NCI-H2196 (cell line): ENCODE measurements at regions not wholly inside any gene's neighbourhood (a gene's known extent, or its start where the extent isn't known, plus 50 kb on each side); places are given as distances from the start of the nearest gene placed in this dataset.
"Not testable (repeated sequence)": the region's sequence is repeated elsewhere in the genome, so short reads cannot be mapped to it uniquely, and the experiment has no call there.

Experiments
- DNase-seq: peaks from one replicate; lab custom pipeline; 2025; ENCODE audit not compliant: unreplicated experiment; lab: John Stamatoyannopoulos, UW

GRCh38 chr7:152905949-152906348 lies 146.4 kb downstream of the ACTR3B start:
- no peak for DNase-seq

DNA sequence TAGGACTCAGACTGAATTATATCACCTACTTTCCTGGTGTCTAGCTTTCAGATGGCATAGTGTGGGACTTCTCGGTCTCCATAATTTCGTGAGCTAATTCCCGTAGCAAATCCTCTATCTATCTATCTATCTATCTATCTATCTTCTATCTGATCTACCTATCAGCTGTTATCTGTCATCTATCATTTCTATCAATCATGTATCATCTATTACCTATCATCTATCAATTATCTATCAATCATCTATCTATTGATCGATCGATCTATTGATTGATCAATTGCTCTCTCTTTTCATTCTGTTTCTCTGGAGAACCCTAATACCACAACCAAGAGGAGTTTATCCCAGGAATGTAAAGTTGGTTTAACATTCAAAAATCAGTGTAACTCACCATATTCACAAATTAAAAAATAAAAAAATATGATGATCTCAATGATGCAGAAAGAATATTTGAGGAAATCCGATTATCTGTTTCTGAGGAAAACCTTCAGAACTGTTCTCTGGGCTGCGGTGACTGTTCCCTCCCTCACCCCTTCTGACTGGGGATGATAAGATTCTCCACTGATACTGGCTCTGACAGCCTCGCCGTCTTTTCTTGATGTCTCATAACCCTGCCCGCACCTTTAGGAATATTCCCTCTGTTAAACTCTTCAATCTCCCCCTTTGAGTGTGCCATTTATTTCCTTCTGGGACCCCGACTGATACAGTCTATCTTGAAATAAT lies 147.7 kb downstream of the ACTR3B start:
- no peak for DNase-seq

DNA sequence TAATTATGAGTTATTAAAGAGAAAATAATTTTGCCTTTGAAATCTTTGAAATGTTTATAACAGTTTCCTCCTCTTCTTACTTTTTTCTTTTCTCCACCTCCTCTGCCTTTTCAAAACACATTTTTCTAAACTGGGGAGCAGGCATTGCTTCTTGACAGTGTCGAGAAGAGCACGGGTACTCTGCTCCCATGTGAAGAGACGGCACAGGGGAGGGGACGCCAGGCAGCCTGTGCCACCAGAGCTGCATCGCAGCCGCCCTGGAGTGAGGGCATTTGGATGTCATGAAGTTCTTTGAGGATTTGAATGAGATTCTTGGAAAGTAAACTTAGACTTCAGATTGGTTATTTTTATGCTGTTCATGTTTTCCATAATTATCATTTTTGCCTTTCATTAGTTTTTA lies 149.7 kb downstream of the ACTR3B start:
- no peak for DNase-seq

DNA sequence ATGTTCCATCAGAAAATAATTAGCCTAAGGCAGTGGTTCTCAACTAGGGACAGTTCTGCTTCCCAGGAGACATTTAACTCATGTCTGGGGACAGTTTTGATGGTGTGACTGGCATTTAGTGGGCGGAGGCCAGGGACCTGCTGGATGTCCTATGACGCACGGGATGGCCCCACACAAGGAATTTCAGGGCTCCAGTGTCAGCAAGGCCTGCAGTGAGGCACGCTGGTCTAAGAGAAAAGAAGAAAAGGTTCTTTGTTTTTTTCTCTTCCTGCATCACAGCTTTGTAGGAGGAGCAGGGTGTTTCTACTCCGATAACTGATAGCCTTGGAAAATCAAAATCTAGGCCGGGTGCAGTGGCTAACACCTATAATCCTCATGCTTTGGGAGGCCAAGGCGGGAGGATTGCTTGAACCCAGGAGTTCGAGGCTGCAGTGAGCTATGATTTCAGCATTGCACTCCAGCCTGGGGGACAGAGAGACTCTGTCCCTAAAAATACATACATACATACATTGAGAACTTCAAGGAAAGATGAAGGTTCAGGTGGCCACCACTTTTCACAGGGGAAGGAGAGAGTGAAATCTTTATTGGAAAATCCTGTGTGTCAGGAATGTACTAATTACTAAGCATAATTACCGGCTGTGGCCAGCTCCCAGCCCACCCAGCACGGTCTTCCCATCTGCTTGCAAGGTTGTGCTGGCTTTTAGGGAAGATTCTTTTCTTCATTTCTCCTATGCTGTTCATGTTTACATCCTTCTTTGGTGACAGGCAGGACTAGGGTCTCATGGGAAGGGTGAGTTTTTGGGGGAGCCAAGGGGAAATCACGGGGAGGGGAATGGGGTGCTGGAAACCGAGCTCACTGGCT lies 150.4 kb downstream of the ACTR3B start:
- DNase-seq = no peak

DNA sequence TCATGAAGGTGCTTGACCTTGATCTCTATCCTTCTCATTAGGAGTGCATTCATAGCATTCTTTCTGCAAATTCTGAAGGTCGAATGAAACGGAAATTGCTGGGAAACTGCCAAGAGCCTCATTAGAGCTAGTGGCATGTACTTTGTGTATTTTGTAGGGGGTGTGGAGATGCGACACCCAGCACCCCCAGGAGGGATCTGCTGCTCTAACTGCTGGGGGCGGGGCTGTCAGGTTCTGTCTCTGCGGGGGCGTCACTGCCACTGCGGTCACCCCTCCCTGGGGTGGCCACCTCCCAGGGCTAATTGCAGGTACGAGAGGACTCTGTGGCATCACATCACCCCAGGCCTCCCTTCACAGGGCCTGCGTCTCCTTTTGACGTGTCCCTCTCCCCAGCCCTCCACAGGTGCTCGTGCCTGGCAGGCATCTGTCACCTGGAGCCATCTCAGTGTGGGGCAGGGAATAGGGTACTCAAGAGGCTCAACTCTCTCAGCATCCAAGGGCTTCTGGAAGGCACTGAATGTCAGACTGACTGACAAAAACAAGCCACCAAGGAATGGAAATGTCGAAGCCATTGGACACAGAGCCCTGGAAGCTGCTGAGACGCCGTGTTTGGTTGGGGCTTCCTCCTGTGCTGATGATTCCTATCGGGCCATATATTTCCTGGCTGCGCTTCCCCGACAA lies 151.1 kb downstream of the ACTR3B start:
- no peak for DNase-seq

DNA sequence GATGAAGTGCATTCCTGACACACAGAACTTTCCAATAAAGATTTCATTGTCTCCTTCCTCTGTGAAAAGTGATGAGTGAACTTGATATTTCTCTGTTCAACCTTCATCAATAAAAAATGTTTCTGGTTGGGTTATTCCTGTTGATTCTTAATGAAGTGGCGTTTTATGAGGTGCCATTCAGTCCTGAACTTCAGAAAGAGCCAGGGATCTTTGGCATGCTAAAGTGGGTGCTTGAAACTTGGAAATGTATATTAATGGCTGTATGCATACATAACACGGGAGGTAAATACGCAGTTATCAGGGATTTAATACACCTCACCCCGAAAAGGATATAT lies 151.6 kb downstream of the ACTR3B start:
- DNase-seq = no peak

GRCh38 chr7:152911922-152912321 lies 152.4 kb downstream of the ACTR3B start:
- DNase-seq = no peak

DNA sequence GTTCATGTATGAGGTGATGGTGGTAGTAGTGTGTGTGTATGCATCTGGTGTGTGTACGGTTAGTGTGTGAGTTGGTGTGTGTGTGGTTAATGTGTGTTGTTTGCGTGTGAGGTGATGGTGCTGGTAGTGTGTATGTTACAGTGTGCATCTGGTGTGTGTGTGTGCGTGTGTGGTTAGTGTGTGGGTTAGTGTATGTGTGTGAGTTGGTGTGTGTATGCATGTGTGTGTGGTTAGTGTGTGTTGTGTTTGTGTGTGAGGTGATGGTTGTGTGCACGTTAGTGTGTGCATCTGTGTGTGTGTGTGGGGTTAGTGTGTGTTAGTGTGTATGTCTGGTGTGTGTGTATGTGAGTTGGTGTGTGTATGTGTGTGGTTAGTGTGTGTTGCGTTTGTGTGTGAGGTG lies 153.0 kb downstream of the ACTR3B start:
- no peak for DNase-seq

DNA sequence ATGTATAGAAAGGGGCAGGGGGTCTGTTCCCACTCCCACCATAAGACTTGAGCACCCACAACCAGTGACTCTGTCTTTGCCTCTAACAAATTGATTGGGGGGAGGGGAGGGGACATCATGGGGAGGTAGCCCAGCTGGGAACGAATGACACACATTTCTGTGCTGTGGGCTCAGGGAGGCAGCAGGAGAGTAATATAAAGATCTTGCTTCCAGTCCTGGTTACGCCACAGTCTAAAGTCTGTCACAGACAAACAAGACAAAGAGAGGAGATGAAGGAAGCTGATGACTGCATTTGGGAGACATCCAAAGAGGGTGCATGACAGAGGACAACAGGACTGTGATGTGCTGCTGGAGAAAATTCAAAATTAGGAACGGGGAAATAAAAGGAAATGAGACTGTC lies 153.9 kb downstream of the ACTR3B start:
- DNase-seq = no peak

DNA sequence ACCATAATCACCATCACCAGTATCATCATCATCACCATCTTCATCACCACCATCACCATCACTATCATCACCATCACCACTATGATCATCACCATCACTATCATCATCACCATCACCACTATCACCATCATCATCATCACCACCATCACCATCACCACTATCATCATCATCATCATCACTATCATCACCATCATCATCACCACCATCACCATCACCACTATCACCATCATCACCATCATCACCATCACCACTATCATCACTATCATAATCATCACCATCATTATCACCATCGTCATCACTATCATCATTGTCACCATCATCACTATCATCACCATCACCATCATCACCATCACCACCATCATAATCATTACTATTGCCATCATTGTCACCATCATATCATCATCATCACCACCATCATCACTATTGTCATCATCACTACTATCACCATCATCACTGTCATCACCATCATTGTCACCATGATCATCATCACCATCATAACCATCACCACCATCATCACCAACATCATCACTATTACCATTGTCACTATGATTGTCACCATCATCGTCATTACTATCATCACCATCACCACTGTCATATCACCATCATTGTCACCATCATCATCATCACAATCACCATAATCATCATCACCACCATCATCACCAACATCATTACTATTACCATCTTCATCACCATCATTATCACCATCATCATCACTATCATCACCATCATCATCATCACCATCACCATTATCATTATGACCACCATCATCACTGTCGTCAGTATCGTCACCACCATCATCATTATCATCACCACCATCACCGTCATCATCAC lies 154.7 kb downstream of the ACTR3B start:
- DNase-seq = no peak

GRCh38 chr7:152914845-152915102 lies 155.2 kb downstream of the ACTR3B start:
- not testable (repeated sequence) for DNase-seq

DNA sequence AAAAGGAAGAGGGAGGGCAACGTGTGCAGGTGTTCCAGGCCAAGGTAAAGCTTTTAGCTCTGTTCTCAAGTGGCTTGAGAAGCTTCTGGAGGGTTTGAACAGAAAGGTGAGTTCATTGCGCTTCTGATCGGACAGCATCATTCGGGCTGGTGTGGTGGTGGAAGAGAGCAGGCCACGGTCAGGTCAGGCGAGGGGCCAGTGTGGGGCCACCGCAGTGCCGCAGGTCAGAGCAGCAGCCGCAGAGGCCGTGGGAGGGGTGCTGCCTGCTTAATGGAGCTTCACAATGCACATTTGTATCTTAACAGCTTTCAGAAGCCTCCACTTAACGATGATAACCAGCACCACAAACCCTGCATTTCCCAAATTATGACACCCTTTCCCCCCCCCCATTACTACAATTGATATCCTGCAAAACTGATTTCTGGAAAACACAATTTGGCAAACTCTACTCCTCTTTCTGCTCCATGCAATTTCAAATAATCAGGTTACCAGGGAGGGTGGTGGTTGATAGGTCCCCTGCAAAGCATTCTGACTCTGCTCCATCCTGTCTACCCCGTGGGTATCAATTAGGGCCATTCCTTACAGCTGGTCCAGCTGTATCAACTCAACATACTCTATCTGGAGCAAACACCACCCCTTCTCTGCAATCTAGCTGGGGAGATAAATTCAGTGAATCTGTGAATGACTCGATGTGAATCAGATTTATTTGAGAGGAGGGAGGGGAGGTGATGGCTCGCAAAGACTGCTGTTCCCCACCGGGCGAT lies 162.9 kb downstream of the ACTR3B start:
- no peak for DNase-seq

DNA sequence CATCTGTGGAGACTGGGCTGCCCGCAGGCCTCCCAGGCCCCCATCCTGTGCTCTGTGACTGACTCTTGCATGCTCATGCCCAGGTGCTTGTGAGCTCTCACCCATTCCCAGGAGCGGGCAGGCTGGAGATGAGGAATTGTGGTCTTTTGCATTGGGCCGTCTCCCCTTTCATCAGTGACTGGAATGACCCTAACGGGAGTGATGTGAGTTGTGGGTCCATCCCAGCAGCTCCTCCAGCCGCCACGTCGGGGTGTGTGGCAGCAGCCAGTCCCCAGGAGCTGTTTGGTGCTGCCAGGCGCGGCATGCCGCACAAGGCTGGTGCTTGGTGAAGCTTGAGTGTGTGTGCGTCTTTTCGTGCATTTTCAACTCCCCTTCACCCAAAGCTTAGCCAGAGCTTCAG lies 164.2 kb downstream of the ACTR3B start:
- DNase-seq = no peak

- no peak for DNase-seq
Measured at GRCh38 chr7:152924238-152924637, 164.7 kb downstream of the ACTR3B start.

GRCh38 chr7:152924826-152925411 lies 165.4 kb downstream of the ACTR3B start:
- DNase-seq = no peak

DNA sequence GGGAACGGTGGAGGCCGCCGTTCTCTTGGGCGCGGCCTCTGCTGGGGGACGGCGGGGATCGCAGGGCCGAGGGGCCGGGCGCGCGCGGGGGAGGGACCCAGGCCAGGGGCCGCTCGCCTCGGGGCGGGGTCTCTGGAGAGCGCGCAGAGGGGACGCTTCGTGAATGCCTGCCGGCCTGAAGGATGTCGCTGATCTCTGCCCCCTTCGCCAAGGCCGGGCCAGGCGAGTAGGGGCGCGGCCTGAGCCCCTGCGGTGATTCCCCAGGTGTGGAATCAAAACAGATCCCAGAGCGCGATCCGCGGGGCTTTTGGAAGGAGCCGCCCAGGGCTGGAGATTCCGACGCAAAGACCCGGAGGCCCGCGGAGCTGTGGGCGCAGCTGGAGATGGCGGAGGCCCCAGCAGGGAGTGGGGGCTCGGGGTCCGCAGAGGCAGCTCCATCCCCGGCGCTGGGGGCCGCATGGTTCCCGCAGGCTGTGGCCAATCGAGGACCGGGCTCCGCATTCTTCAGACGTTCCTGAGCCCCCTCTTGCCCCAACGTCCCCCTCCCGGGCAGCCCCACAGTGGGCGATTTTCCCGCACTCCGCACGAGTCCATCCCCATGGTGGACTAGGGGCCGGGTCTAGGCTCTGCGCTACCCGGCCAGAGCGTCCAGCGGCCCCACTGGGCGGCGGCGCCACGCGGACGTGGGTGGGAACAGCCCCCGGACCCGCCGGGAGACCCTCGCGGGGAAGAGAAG lies 166.0 kb downstream of the ACTR3B start:
- no peak for DNase-seq

DNA sequence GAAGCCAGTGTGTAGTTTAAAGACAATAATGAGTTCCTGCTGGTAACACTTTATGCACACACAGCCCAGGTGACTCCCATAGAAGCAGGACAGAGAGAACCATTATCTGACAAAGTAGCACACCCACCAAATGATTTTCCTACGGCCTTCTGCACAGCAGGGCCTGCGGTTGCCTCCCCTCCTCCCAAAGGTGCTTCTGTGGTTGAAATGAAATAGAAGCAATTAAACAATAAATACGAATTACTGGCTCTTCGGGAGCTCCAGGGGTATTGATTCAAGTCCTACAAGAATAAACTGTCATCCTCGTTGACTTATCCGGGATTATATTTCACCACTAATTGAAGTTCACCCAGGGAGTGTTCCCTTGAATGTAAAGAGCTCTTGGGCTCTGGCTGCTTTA lies 172.1 kb downstream of the ACTR3B start:
- no peak for DNase-seq

- no peak for DNase-seq
Measured at GRCh38 chr7:152937282-152937681, 177.7 kb downstream of the ACTR3B start.

GRCh38 chr7:152946616-152947015 lies 187.1 kb downstream of the ACTR3B start:
- DNase-seq = not testable (repeated sequence)

DNA sequence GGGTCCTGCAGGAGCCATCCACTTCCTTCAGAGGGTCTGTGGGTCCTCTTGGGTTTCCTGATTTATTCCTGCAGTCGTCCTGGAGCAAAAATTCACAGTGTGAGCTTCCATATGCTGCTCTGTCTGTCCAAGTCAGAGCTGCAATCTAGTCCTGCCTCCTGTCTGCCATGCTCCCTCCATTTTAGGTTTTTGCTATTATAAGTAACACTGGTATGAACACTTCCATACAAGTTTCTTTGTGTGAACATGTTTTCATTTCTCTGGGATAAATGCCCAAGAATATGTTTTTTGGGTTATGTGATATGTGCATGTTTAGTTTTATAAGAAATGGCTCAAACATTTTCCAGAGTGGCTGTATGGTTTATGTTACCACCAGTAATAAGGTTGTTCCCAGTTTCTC lies 188.1 kb downstream of the ACTR3B start:
- DNase-seq = no peak
